ENCODE measurements at regions not wholly inside any gene's neighbourhood (a gene's known extent, or its start where the extent isn't known, plus 50 kb on each side); places are given as distances from the start of the nearest gene placed in this dataset.
"Not testable (repeated sequence)": the region's sequence is repeated elsewhere in the genome, so short reads cannot be mapped to it uniquely, and the experiment has no call there.

DNA sequence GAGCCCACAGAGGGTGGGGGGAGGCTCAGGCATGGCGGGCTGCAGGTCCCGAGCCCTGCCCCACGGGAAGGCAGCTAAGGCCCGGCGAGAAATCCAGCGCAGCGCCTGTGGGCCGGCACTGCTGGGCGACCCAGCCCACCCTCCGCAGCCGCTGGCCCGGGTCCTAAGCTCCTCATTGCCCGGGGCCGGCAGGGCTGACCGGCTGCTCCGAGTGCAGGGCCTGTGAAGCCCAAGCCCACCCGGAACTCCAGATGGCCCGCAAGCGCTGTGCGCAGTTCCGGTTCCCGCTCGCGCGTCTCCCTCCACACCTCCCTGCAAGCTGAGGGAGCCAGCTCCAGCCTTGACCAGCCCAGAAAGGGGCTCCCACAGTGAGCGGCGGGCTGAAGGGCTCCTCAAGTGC, 129.8 kb upstream of the CADM1 start:
- not testable (repeated sequence) for DNase-seq

GRCh38 chr11:115632061-115632460, 127.8 kb upstream of the CADM1 start:
- DNase-seq = no peak

- DNase-seq = no peak
Observed at GRCh38 chr11:115631609-115632008, 127.4 kb upstream of the CADM1 start.

- no peak for DNase-seq
Observed at GRCh38 chr11:115630214-115630613, 126.0 kb upstream of the CADM1 start.

GRCh38 chr11:115629456-115630015, 125.3 kb upstream of the CADM1 start:
- no peak for DNase-seq

GRCh38 chr11:115627666-115628460, 123.6 kb upstream of the CADM1 start:
- DNase-seq = no peak

DNA sequence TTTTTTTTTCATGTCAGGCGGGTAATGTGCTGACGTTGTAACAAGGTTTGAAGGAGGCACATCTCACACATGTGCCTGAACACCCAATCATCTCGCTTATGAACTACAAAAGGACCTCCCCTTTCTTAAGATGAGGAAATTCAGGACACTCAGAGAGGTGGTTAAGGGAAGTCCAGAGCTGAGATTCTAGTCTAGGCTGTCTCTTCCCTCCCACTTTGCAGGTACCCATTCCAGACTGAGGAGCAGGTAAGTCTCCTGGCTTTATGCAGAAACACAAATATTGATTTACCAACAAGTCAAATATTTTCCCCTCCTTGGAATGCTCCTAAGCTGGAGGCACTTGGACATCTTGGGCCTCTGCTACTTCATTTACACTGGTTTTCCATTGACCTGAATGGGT, 122.9 kb upstream of the CADM1 start:
- no peak for DNase-seq

GRCh38 chr11:115626414-115626813, 122.2 kb upstream of the CADM1 start:
- no peak for DNase-seq

GRCh38 chr11:115625502-115625901, 121.3 kb upstream of the CADM1 start:
- no peak for DNase-seq

GRCh38 chr11:115624065-115624464, 119.8 kb upstream of the CADM1 start:
- DNase-seq = no peak

- no peak for DNase-seq
Observed at GRCh38 chr11:115623021-115623451, 118.8 kb upstream of the CADM1 start.

- no peak for DNase-seq
Observed at GRCh38 chr11:115618428-115618827, 114.2 kb upstream of the CADM1 start.

GRCh38 chr11:115617767-115618166, 113.6 kb upstream of the CADM1 start:
- no peak for DNase-seq

DNA sequence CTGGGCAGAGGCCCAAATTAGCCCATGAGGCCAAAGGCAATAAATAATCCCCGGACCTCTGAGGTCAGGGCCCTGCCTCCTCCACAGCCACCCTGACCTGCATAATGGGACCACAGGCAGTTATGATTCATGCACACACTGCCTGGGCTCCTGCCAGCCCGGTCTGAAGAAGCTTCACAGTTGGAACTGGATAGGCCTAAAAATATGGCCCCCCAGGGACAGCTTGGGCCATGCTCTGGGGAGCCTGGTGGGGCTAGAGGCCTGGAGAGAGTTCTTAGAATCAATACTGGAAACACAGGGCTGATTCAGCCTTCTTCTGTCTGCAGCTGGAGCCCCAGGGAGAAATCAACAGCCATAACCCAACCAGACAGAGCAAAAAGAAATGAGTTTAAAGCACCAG, 112.8 kb upstream of the CADM1 start:
- no peak for DNase-seq

DNA sequence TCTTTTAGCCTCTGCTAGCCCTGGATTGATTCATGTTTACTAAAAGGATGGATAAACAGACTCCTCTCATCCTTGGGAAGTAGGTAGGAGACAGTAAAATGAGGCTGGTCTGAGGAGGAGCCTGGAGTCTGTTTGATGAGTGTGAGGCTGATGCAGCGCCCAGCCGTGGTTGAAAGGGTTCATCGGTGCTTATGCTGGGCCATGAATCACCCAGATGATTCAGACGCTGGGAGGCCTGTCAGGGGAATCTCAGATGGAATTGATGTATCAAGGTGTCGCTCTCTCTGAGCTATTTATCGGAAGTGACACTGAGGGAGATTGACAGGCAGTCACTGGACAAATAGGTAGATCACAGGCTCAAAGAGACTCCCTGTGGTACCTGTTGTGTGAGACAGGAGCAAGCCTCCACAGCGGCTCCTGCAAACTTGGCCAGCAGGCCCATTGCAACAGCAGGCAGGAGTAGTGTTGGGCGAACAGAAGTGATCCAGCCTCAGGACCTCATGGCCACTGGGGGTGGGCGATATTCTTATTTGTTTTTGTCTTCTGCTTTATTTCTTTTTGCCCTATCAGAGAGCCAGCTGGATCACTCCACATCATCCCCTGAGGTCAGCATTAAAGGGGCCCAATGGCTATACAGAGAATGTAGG, 109.9 kb upstream of the CADM1 start:
- no peak for DNase-seq

DNA sequence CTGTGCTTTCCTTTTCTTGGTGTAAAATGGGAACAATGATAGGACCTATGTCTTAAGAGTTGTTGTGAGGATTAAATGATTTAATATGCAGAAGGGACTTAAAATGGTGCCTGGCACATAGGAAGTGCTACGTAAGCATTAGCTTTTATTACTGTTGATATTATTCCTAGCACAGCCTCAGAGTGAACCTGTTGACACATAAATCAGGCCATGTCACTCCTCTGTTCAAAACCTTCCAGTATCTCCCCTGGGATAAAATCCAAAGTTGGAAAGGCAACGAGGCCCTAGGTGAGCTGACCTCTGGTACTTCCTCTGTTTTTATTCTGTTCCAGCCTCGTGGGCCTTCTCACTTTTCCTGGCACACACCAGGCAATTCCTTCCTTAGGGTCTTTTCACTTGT, 108.8 kb upstream of the CADM1 start:
- DNase-seq = no peak

DNA sequence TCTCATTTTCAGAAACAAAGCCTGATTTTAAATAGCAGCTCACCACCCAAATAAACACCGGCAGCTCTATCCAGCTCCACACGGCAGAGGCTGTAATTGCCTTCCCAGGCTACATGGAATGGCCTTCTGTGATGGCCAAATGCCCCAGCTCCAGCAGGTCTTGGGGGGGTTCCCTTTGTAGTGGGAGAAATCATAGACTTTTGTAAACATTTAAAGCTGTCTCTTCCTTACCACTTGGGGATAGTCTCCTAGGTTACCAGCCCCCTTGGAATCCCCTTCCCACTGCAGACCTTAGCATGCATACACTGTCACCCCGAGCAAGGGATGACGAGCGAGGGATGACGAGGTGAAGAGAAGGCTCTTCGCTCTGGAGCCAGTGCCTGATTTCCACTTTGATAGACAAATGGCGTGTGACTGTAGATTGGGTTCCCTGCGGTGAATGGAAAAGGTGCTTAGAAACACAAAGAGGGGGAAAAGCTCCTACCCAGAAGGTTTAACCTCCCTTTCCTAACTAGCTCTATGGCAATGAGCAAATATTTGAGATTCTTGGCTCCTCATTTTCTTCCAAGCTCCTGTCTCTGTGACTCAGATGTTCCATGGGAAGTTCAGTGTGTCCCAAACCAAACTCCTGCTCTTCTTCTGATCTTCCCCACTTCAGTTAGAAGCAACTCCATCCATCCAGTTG, 108.0 kb upstream of the CADM1 start:
- no peak for DNase-seq

- DNase-seq = no peak
Observed at GRCh38 chr11:115611343-115611742, 107.1 kb upstream of the CADM1 start.

DNA sequence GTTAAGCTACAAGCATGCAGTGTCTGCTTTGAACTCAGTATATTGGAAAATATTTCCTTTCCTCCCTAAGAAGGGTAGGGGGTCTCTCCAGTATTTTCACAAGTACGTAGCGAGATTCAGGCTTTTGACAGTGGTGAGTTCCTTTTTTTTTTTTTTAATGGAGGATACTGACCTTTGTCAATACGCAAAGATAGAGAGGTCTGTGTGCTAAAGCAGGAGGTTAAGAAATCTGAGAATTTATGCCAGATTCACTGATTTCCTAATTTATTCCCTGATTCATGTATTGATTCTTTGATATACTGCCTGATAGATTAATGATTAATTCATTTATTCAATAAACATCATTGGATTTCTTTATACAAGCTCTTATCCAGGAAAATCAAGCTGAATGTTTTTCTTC, 106.7 kb upstream of the CADM1 start:
- no peak for DNase-seq

DNA sequence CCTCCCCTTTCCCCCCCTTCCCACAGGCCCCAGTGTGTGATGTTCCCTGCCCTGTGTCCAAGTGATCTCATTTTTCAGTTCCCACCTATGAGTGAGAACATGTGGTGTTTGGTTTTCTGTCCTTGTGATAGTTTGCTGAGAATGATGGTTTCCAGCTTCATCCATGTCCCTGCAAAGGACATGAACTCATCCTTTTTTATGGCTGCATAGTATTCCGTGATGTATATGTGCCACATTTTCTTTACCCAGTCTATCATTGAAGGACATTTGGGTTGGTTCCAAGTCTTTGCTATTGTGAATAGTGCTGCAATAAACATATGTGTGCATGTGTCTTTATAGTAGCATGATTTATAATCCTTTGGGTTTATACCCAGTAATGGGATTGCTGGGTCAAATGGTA, 106.0 kb upstream of the CADM1 start:
- DNase-seq = not testable (repeated sequence)

- no peak for DNase-seq
Observed at GRCh38 chr11:115608976-115609375, 104.8 kb upstream of the CADM1 start.

- DNase-seq = no peak
Observed at GRCh38 chr11:115607621-115608221, 103.5 kb upstream of the CADM1 start.

DNA sequence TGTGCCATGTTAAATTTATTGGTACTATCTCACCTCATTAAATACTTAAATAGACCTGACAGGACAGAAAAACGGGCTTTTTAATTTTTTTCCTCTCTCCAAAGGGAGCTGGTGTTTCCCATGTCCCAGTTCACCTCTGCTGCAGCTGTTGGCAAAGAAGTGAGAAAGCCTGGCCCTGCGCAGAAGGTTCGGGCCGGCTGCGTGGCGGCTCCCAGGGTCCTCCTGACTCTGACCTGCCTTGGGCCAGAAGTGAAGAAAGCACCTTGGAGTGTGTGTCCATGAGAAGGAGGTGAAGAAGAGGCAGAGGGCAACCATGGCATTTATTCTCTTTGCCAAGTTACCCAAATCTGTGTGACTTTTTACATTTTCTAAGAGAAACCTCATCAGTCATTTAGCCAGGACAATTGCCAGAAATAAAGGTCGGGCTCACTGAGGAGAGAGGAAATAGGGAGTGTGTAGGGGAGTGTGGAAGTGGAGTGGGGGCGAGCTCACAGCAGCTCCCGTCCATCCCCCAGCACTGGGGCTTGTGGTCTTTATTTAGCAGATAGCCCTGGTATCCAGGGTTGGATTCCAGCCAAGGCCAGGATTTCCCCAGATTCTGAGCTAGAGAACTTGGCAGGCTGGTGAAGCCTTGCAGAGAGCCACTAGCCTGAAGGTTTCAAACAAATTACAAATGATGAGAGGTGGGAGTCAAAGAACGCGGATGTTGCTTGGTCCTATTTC, 102.4 kb upstream of the CADM1 start:
- no peak for DNase-seq

Measured in DMS153 (cell line).